ENCODE measurements at regions not wholly inside any gene's neighbourhood (a gene's known extent, or its start where the extent isn't known, plus 50 kb on each side); places are given as distances from the start of the nearest gene placed in this dataset.
A peak's percentile ranks its signal among the peaks of the same experiment; 100 is the strongest.
"Not testable (repeated sequence)": the region's sequence is repeated elsewhere in the genome, so short reads cannot be mapped to it uniquely, and the experiment has no call there.

- POLR2A ChIA-PET (ENCODE audit: low non-redundant PET) = no interaction called here
- intact Hi-C loops (cut with micrococcal nuclease; ENCODE audit: unreplicated experiment) = no loop called here
These were observed 125.1 kb upstream of the FUNDC1 start for GRCh38 chrX:44667771-44668170.

GRCh38 chrX:44657718-44658246 lies 115.1 kb upstream of the FUNDC1 start:
- H3K4me3 ChIP-seq (ENCODE audit: low read depth, low read length, poor library complexity, severe bottlenecking) = not testable (repeated sequence)

More at GRCh38 chrX:44667771-44668170, 125.1 kb upstream of the FUNDC1 start:
- H3K4me3 ChIP-seq (ENCODE audit: low read depth, low read length, poor library complexity, severe bottlenecking) = no peak overlapping the region
- no peaks in the 10 kb centered on the region for H3K4me1 ChIP-seq (ENCODE audit: insufficient read depth, low read length, poor library complexity, severe bottlenecking)
- H3K36me3 ChIP-seq (ENCODE audit: insufficient read depth, low read length, poor library complexity, severe bottlenecking) = no peaks in the 10 kb centered on the region
- DNase-seq (ENCODE audit: low spot score) = no peak
- peaks cover 4% of the 10 kb centered on the region for H3K9me3 ChIP-seq (ENCODE audit: low read depth, low read length, poor library complexity, severe bottlenecking)
- H3K27me3 ChIP-seq (replicated peaks; ENCODE audit: insufficient read depth, low read depth, low read length, poor library complexity) = no peaks in the 10 kb centered on the region
- no TSS peak for BruUV-seq (replicated peaks)
- H3K27ac ChIP-seq (ENCODE audit: low read depth, low read length, poor library complexity, severe bottlenecking) = no peak overlapping the region
- TF ChIP-seq CTCF (conservative IDR thresholded peaks at IDR 0.05; ENCODE audit: low read depth, low read length) = no peak
- no peak for TF ChIP-seq EZH2 (IDR thresholded peaks at IDR 0.05; ENCODE audit: borderline replicate concordance, low read depth, low read length, poor library complexity, severe bottlenecking)
- CTCF ChIA-PET = no interaction called here

GRCh38 chrX:44651358-44651757 lies 108.7 kb upstream of the FUNDC1 start:
- Histone ChIP-seq H3K4me1 (ENCODE audit: insufficient read depth, low read length, poor library complexity, severe bottlenecking) (no peaks in the 10 kb centered on the region), H3K4me3 (ENCODE audit: low read depth, low read length, poor library complexity, severe bottlenecking) (no peak overlapping the region), H3K9me3 (ENCODE audit: low read depth, low read length, poor library complexity, severe bottlenecking) (no peaks in the 10 kb centered on the region), H3K27ac (ENCODE audit: low read depth, low read length, poor library complexity, severe bottlenecking) (no peak overlapping the region), H3K36me3 (ENCODE audit: insufficient read depth, low read length, poor library complexity, severe bottlenecking) (no peaks in the 10 kb centered on the region), H3K27me3 (replicated peaks; ENCODE audit: insufficient read depth, low read depth, low read length, poor library complexity) (no peaks in the 10 kb centered on the region)
- no TSS peak for BruUV-seq (replicated peaks)
- peak; percentile 18 for DNase-seq (ENCODE audit: low spot score)
- ChIA-PET POLR2A (ENCODE audit: low non-redundant PET) (no interaction called here), CTCF (no interaction called here)
- no peak for TF ChIP-seq CTCF (conservative IDR thresholded peaks at IDR 0.05; ENCODE audit: low read depth, low read length)
- TF ChIP-seq EZH2 (IDR thresholded peaks at IDR 0.05; ENCODE audit: borderline replicate concordance, low read depth, low read length, poor library complexity, severe bottlenecking) = no peak
- intact Hi-C loops (cut with micrococcal nuclease; ENCODE audit: unreplicated experiment) = no loop called here

More at GRCh38 chrX:44657718-44658246, 115.1 kb upstream of the FUNDC1 start:
- H3K36me3 ChIP-seq (ENCODE audit: insufficient read depth, low read length, poor library complexity, severe bottlenecking); H3K9me3 ChIP-seq (ENCODE audit: low read depth, low read length, poor library complexity, severe bottlenecking); H3K27ac ChIP-seq (ENCODE audit: low read depth, low read length, poor library complexity, severe bottlenecking); CTCF ChIA-PET; DNase-seq (ENCODE audit: low spot score); H3K27me3 ChIP-seq (replicated peaks; ENCODE audit: insufficient read depth, low read depth, low read length, poor library complexity); BruUV-seq (replicated peaks); intact Hi-C loops (cut with micrococcal nuclease; ENCODE audit: unreplicated experiment); H3K4me1 ChIP-seq (ENCODE audit: insufficient read depth, low read length, poor library complexity, severe bottlenecking); POLR2A ChIA-PET (ENCODE audit: low non-redundant PET): not testable (repeated sequence)

- TF ChIP-seq EZH2 (IDR thresholded peaks at IDR 0.05; ENCODE audit: borderline replicate concordance, low read depth, low read length, poor library complexity, severe bottlenecking) = no peak
- TF ChIP-seq CTCF (conservative IDR thresholded peaks at IDR 0.05; ENCODE audit: low read depth, low read length) = no peak
- CTCF ChIA-PET = no interaction called here
- no peak for DNase-seq (ENCODE audit: low spot score)
- Histone ChIP-seq H3K27ac (ENCODE audit: low read depth, low read length, poor library complexity, severe bottlenecking) (no peak overlapping the region), H3K4me3 (ENCODE audit: low read depth, low read length, poor library complexity, severe bottlenecking) (no peak overlapping the region), H3K36me3 (ENCODE audit: insufficient read depth, low read length, poor library complexity, severe bottlenecking) (no peaks in the 10 kb centered on the region), H3K27me3 (replicated peaks; ENCODE audit: insufficient read depth, low read depth, low read length, poor library complexity) (no peaks in the 10 kb centered on the region), H3K9me3 (ENCODE audit: low read depth, low read length, poor library complexity, severe bottlenecking) (no peaks in the 10 kb centered on the region), H3K4me1 (ENCODE audit: insufficient read depth, low read length, poor library complexity, severe bottlenecking) (no peaks in the 10 kb centered on the region)
- no TSS peak for BruUV-seq (replicated peaks)
- POLR2A ChIA-PET (ENCODE audit: low non-redundant PET) = no interaction called here
- intact Hi-C loops (cut with micrococcal nuclease; ENCODE audit: unreplicated experiment) = no loop called here
These were observed 101.1 kb upstream of the FUNDC1 start for GRCh38 chrX:44643723-44644122.
